HG03095 (cell line): ENCODE measurements at regions not wholly inside any gene's neighbourhood (a gene's known extent, or its start where the extent isn't known, plus 50 kb on each side); places are given as distances from the start of the nearest gene placed in this dataset.

ENCODE experiments used
- ATAC-seq: cut with Tn5 transposase; IDR thresholded peaks from one replicate; pipeline ENCODE4 v1.9.1; 2021; ENCODE audit warnings: moderate library complexity; ENCODE audit not compliant: unreplicated experiment

DNA sequence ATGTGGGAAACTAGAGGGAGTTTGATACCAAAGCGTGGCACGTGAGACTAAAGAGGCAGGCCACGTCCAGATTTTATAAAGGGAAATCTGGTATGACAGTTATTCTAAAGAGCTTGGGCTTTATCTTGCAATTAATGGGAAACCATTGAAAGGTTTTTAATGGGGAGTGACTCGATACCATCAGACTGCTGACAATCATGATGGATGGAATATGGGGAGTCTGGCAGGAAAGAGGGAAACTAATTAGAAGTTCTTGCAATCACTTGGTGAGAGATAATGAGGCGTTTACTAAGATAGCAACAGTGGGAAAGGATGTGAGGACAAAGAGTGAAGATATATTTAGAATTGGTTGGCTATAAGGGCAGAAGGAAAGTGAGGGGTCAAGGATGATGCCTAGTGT is 94.0 kb downstream of the MBL2 start:
- no peak for ATAC-seq

DNA sequence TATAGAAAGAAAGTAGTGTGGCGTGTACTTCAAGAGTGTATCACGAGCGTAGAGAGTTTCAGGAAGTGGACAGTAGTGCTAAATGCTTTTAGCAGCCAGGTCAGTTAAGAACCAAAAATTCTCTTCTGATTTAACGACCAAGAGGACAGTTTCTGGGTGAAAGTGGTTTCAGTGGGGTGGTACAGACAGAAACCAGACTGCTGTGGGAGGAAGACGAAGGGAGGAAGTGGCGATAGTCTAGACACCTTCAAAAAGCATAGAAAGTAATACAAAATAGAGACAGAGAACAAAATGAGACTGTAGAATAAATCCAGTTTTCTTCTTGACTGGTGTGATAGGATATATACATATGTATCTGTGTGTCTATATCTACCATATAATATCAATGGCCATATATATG is 93.5 kb downstream of the MBL2 start:
- ATAC-seq: no peak

DNA sequence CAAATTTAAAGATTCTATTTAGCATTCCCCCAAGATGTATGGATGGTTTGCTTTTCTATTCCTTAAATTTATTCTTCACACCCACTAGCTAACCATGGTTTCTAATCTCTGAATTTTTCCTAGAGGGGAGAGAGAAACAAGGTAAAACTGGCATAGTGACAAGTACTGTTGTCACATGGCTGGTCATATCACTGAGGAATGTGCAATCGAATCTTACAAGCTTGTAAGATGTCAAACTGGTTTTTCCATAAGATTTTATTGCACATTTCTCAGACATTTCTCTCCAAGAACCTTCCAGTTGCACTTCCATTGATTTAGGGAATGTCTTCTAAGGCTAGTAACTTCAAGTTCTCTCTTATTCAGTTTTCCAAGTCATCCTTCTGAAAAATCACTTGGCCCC is 89.8 kb downstream of the MBL2 start:
- ATAC-seq: no peak

DNA sequence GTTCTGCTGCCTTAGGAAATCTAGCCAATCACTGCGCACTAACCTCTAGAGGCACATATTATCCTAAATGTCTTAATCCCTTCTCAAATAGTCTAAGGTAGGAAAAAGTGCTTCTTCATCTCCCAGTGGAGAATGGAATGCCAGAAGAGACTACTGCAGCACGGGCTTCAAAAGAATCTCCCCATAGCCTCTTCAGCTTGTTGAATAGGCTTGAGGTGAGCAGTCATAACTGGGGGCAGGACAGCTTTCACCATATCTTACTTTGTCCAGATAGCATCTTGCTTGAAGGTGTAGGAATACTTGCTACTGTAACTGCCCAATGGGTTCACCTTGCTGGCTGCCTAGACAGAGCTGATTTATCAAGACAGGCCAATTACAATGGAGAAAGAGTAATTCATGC is 88.8 kb downstream of the MBL2 start:
- no peak for ATAC-seq

DNA sequence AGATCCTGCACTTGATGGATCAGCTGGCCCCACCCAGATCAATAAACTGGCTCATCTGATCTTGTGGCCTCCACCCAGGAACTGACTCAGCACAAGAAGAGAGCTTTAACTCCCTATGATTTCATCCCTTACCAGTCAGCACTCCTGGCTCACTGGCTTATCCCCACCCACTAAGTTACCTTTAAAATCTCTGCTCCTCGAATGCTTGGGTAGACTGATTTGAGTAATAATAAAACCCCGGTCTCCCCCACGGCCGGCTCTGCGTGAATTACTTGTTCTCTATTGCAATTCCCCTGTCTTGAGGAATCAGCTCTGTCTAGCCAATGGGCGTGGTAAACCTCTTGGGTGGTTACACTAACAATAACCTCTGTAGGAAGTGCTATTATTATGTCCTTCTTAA is 83.7 kb downstream of the MBL2 start:
- no peak for ATAC-seq

DNA sequence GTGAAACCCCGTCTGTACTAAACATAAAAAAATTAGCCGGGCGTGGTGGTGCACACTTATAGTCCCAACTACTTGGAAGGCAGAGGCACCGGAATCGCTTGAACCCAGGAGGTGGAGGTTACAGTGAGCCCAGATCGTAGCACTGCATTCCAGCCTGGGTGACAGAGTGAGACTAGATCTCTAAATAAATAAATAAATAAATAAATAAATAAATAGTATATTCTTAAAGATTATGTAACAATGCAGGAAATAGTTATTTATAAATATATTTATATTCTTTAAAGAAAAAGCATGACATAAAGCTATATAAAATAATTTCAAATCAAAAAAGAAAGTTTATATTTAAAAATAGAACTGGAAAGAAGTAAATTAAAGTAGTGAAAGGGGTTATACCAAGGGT is 76.4 kb downstream of the MBL2 start:
- ATAC-seq: no peak

DNA sequence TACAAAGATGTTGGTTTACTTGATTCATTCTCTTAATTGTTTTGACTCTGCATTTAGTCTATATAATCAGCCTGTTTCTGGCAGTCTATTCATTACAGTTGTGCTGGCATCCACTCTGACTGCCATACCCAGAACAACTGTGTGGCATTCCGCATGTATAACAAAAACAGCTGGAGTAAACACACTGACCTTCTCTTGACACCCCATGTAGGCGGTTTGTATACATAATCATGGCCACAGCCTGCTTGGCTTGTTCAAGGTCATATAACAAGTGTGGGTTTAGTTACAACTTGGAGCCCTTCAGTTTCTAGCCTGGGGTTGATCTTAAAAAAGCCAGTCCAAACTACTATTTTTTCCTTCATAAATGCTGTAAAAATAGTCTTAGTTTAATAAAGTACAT is 70.9 kb downstream of the MBL2 start:
- no peak for ATAC-seq

DNA sequence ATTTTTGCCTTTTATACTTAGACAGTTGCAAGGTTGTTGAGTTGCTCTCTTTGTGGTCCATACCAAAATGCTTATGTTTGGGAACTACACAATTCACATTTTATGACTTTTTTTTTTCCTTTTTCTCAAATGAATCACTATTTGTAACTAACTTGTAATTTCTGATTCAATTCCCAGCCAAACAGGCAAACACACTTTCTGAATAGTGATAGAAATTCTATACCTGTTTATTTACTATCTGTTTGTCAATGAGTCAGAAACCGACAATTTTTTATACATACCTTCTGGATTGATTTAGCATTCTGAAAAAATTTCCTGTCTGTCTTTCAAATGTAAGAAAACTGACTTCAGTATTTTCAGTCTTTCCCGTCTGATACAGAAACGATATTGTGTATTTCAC is 69.1 kb downstream of the MBL2 start:
- ATAC-seq: no peak

DNA sequence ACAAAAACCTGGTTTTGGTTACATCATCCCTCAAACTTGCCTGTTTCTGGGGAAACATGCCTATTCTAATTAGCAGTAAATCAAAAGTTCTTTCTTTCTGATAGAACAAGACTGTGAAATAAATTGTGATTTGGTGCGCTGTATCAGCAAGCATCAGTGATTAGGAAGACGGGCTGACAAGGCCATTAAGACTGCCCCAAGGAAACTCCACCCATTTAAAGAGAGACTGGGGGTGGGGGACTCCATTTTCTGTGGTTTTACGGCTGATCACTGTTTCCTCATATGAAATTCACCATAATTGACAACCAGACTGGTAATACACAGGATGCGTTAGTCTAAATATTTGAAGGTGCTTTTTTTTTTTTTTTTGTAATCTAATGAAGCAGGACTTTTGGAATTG is 68.7 kb downstream of the MBL2 start:
- no peak for ATAC-seq

DNA sequence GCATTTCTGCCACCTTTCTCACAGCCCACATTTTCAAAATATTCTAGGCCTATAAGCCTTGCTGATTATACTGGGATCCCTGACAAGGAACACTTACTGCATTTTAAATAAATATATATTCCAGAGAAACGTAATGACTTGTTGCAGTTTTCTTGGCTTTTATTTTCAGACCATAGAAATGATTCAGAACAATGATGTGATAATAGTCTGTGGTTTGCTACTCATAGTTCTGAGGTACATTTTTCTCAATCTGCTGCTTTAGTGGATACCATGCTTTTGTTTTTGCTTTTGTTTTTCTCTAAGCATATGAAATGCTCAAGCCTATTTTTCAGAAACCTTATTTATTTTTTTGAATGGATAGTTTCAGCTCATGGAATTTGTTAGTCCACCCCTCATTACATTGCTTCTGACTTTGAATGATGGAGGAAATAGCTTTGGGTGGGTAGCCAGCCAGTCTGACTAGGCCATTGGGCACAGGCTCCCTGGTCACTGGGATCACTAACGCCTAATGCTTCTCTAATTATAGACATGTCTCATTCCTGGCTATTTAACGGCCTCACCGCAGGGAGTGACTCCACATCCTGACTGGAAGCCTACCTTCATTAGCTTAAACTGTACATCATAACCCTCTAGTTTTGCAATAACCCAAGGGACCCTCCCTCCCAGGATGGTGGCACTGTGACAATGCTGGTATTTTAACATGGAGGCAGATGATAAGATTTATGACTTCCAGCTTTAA is 66.1 kb downstream of the MBL2 start:
- no peak for ATAC-seq
